HG03108 (cell line): ENCODE measurements at regions not wholly inside any gene's neighbourhood (a gene's known extent, or its start where the extent isn't known, plus 50 kb on each side); places are given as distances from the start of the nearest gene placed in this dataset.
"Not testable (repeated sequence)": the region's sequence is repeated elsewhere in the genome, so short reads cannot be mapped to it uniquely, and the experiment has no call there.

Experiments used
- ATAC-seq: cut with Tn5 transposase; IDR thresholded peaks from one replicate; pipeline ENCODE4 v1.9.1; 2021; ENCODE audit warnings: moderate library complexity; ENCODE audit not compliant: unreplicated experiment

- ATAC-seq = no peak
These were observed 546.5 kb downstream of the EDEM1 start for GRCh38 chr3:5733995-5734394.

- no peak for ATAC-seq
These were observed 548.4 kb downstream of the EDEM1 start for GRCh38 chr3:5735896-5736295.

- no peak for ATAC-seq
These were observed 551.9 kb downstream of the EDEM1 start for GRCh38 chr3:5739299-5739935.

- no peak for ATAC-seq
These were observed 552.4 kb downstream of the EDEM1 start for GRCh38 chr3:5739949-5740348.

- ATAC-seq = no peak
These were observed 553.5 kb downstream of the EDEM1 start for GRCh38 chr3:5741017-5741416.

- no peak for ATAC-seq
These were observed 562.6 kb downstream of the EDEM1 start for GRCh38 chr3:5750091-5750490.

- ATAC-seq = no peak
These were observed 563.5 kb downstream of the EDEM1 start for GRCh38 chr3:5750874-5751640.

- peak; percentile 54 for ATAC-seq
These were observed 567.1 kb downstream of the EDEM1 start for GRCh38 chr3:5754602-5755001.

GRCh38 chr3:5756443-5756842 is 568.9 kb downstream of the EDEM1 start:
- ATAC-seq = no peak

- no peak for ATAC-seq
These were observed 569.8 kb downstream of the EDEM1 start for GRCh38 chr3:5757213-5757804.

GRCh38 chr3:5758699-5759098 is 571.2 kb downstream of the EDEM1 start:
- ATAC-seq = no peak

- ATAC-seq = no peak
These were observed 575.0 kb downstream of the EDEM1 start for GRCh38 chr3:5762506-5762905.

GRCh38 chr3:5766848-5767247 is 579.3 kb downstream of the EDEM1 start:
- ATAC-seq = no peak

GRCh38 chr3:5767304-5767703 is 579.8 kb downstream of the EDEM1 start:
- no peak for ATAC-seq

- ATAC-seq = no peak
These were observed 580.9 kb downstream of the EDEM1 start for GRCh38 chr3:5768281-5768945.

- no peak for ATAC-seq
These were observed 582.3 kb downstream of the EDEM1 start for GRCh38 chr3:5769825-5770224.

GRCh38 chr3:5774337-5774736 is 586.8 kb downstream of the EDEM1 start:
- no peak for ATAC-seq

GRCh38 chr3:5775100-5775499 is 587.6 kb downstream of the EDEM1 start:
- ATAC-seq = not testable (repeated sequence)

- no peak for ATAC-seq
These were observed 597.2 kb downstream of the EDEM1 start for GRCh38 chr3:5784690-5785089.

- ATAC-seq = no peak
These were observed 600.5 kb downstream of the EDEM1 start for GRCh38 chr3:5787861-5788488.

GRCh38 chr3:5788496-5788895 is 601.0 kb downstream of the EDEM1 start:
- ATAC-seq = no peak
